UCSD-AML1 (cell line): ENCODE measurements at regions not wholly inside any gene's neighbourhood (a gene's known extent, or its start where the extent isn't known, plus 50 kb on each side); places are given as distances from the start of the nearest gene placed in this dataset.
A peak's percentile ranks its signal among the peaks of the same experiment; 100 is the strongest.

ENCODE experiments used
- DNase-seq: peaks from one replicate; lab custom pipeline; 2025; ENCODE audit not compliant: unreplicated experiment; lab: John Stamatoyannopoulos, UW

DNA sequence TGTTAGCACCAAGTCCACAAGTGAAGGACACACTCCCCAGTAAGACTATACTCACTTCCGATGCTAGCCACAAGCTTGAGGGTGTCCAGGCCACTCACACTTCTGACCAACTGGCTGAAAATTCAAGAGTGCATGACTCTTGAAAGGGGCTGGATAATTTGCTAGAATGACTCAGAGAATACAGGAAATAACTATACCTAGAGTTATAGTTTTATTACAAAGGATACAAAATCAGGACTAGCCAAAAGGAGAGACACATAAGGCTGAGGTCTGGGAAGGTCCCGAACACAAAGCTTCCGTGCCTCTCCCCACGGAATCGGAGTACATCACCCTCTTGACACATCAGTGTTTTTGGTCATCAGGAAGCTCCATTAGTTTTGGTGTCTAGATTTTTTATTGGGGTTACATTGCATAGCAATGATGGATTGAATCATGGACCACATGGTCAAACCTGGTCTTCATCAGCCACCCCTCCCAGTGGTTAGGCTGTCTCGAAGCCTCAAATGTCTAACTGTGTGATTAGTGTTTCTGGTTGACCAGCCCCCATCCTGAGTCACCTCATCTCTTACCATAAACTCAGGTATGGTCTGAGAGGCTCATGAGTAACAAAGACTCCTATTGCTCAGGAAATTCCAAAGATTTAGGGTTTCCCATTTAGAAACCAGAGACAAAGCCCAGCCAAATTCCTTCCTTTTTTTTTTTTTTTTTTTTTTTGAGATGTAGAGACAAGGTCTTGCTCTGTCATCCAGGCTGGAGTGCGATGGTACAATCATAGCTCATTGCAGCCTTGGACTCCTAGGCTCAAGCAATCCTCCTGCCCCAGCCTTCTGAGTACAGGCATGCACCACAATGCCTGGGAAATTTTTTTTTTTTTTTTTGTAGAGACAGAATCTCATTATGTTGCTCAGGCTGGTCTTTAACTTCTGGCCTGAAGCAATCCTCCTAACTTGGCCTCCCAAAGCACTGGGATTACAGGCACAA, 472.0 kb upstream of the TBX3 start:
- DNase-seq: no peak

DNA sequence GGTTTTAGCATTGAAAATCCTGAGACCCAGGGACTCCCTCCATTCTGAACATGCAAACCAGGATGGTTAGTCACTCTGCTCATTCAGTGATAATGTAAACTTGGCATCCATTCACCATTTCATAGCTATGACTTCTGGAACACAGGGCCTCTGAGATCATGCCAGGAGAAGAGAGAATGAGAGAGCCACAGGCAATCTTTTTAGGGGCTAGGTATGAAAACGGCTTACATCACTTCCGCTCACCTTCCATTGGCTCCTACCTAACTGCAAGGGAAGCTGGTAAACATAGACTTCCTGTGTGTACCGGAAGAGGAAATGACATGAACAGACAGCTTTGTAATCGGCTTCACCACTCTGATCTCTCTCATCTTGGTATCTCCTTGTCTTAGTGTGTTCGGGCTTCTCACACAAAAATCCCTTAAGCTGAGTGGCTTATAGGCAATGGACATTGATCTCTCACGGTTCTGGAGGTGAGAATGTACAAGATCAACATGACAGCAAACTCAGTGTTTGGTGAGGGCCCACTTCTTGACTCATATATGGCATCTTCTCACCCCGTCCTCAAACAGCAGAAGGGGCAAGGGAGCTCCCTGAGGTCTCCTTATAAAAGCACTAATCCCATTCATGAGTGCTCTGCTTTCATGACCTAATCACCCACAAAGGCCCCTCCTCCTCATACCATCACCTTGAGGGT, 465.9 kb upstream of the TBX3 start:
- DNase-seq: no peak

DNA sequence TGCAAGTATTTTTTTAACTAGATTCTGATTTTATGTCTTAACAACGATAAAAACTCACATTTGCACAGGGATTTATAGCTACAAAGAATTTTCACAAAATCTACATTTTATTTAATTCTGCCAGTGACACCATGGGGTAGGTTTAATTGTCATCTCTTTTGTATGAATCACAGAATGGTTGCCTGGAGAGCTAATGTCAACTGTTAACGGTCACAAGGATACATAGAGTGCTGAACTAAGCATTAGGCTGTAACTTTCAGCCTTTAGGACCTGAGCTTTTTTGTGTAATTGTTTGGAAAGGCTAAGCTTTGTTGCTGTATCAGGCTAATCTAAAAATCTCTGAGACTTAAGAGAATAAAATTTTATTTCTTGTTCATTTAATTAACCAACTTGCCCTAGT, 465.3 kb upstream of the TBX3 start:
- no peak for DNase-seq

DNA sequence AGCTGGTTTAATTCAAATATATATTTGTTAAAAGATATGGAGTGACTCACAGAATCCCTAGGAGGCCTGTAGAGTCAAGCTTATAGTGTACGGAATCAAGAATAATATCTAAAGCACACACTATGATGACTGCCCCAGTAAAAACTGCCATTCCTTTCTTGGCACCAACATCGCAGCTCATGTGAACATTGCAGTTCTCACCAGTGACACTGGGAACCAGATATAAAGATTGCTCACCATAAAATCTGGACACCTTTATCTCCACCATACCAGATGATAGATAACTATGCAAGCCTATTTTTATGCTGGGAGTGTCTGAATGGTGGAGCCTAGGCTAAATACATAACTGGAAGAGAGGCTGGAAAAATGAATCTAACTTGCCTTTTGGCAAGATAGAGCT, 463.9 kb upstream of the TBX3 start:
- DNase-seq: no peak

DNA sequence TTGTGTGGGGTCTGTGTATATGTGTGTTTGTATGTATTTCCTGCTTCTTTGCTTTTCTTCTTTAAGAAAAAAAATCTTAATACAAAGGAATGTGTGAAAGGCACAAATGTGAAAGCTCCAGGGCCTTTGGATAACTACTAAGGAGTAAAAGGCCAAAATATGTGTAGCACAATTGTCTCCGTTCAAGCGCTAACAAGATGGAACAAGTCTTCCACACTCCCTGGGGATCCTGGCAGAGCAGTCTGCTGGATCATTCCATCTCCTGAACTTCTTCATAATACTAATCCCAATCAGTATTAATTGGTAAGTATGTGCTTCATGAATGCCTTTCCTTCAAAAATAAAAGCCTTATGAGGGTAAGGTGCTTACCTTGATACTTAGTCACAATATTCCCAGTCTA, 462.5 kb upstream of the TBX3 start:
- no peak for DNase-seq

DNA sequence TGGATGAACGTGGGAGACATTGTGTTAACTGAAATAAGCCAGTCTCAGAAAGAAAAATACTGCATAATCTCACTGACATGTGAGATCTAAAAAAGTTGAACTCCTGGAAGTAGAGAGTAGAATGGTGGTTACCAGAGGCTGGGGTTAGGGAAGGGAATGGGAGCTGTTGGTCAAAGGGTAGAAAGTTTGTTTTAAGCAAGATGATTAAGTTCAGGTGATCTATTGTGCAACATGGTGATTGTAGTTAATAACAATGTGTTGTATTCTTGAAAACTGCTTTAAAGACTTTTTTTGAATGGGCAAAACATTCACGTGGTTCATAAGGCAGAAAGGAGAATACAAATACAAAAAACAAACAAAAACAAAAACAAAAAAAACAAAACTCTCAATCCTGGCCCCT, 460.4 kb upstream of the TBX3 start:
- DNase-seq: no peak

DNA sequence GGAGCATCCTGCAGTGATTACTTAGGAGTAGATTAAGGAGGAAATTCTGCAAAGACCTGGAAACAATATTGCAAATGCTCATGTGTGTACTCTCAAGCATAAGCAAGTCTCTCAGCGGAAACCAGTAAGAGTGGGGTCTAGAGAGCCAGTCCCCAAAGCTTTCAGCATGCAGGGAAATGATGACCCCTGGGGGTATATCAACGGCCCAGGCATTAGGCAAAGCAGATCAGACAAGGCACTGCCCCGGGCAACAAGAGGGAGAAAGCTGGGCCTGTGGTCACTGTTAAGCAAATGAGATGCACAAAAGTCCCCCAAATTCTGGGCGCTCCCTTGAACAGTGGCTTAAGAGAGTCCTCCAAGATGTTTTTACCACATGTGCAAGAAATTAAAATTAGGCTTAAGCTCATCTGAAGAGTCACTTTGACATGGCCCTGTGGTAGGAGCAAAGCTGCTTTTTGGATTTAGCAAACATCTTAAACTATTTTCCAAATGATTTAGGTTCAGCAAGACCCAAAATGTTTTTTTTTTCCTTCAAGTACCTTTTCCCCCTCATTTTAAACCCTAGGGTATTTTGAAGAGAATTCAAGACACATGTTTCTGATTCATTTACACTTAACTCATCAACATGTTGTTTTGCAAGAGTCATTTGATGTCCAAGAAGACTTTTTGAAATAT, 457.1 kb upstream of the TBX3 start:
- no peak for DNase-seq

DNA sequence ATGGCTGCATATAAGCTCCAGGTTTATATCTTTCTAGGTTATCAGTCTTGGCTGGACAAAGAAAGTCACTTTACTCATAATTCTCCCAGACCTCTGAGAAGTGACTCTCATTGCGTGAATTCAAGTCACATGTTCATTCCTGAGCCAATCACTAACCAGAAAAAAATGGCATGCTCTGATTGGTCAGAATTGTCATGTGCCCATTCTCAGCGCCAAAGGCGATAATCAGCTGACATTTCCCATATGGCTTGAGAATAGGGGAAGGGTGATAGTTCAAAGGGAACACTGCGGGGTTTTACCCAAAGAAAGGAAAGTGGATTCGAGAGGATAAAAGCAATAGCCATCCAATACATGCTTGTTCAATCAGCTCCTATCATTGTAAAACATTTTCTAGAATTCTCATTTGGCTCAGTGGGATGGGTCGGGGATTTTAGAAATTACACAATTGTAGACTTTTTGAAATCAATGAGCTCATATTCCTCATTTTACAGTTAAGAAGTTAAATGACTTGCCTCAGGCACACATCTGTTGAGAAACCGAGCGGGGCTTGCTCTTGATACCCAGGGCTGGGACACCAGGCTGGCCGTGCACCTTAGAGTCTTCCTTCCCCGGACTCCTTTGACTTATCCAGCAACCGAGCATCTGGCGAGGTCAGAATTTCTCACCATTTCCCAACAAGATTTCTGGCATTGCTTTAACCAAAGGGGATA, 454.0 kb upstream of the TBX3 start:
- no peak for DNase-seq

DNA sequence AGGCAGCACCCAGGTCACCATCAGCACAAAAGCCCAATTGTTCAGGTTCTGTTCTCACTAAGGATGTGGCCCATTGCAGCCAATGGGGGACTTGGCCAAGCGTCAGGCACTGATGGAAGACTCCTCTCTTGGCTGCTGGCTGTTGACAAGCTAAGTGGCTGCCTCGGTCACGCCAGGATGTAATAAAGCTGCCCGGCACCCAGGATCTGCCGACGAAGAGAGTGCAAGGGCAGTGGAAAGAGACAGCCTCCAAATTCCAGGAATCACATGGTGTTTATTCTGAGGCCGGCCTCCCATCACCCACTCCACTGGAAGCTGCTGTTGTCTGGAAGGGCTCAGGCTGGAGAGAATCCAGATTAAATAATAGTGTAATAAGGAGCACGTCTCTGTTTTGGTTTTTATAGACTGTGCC, 451.8 kb upstream of the TBX3 start:
- no peak for DNase-seq

DNA sequence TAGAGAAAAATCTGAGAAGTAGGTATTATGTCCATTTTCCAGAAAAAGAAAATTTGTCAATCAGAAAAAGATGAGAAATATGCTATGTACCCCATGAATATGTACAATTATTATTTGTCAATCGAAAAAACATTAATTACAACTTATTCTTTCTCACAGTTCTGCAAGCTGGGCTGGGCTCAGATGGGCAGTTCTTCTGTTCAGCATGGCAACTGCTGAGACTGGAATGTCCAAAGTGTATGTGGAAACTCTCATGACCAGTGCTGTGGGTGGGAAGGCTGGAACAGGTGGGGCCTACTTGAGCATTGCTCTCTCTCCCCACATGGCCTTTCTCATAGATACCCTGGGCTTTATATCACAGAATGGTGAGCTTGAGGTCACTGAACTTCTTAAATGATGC, 450.3 kb upstream of the TBX3 start:
- DNase-seq: no peak

DNA sequence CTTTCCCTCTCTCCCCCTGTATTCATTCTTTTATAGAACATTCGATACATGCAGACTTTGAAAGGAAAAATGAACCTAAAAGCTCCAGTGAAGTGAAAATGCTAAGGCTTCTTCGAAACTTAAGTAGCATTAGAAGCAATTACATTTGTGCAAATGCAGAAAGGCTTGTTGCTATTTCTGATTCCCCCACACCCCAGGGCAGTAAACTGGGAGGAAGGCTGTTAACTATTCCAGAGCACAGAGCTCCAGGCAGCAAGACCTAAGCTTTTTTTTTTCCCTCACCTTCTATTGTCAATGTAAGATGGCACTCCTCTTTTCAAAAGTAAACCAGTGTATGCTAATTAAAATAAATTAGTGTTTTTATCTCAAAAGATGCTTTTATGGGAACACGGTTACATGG, 448.9 kb upstream of the TBX3 start:
- no peak for DNase-seq

DNA sequence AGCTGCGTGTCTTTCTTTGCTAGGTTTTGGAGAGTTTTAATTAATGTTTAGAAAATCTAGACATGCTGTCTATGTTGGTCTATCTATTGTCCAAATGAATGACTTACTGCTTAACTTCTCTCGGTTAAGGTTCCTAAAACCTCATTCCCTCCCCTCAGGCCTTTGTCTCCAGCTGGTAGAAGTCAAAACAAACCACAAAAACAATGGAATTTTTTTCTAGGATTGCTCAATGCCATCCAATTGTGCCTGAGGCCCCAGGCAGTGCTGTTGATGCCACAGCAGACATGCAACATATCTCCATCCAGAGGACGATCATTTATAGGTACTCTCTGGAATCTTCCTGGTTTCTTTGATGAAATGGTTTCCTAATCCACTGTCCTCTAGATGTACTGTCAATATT, 448.2 kb upstream of the TBX3 start:
- no peak for DNase-seq

DNA sequence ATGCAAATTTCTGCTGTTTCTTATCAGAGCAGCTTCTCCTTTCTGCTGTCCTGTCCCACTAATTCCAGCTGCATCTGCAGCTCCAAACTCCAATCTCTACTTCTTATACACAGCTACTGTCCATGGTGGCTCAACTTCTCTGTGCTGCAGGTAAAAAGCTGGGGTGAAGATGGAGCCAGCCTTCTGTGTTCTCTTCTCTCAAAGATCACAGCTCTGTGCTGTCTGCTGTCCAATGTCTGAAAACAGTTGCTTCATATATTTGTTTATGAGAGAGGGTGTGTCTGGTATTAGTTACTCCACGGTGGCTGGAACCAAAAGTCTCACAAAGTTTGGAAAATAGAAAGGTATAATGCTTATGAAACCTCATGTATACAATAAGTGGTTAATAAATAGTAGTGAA, 445.8 kb upstream of the TBX3 start:
- no peak for DNase-seq

DNA sequence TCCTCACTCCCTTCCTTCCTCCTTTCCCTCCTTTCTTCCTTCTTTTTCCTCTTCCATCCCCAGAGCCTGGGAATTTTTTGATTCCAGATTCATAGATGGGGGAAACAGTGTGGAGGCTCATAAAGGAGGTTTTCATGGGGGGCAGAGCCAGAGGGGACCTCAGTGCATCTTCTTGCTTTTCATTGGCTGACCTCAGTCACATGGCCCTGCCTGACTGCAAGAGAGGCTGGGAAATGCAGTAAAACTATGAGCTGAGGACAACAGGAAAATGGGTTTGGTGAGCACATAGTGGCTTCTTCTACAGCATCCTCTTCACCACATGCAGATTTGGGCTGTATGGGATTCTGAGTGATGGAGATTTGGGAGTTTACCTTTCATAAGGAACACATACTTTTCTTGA, 437.1 kb upstream of the TBX3 start:
- DNase-seq: no peak

DNA sequence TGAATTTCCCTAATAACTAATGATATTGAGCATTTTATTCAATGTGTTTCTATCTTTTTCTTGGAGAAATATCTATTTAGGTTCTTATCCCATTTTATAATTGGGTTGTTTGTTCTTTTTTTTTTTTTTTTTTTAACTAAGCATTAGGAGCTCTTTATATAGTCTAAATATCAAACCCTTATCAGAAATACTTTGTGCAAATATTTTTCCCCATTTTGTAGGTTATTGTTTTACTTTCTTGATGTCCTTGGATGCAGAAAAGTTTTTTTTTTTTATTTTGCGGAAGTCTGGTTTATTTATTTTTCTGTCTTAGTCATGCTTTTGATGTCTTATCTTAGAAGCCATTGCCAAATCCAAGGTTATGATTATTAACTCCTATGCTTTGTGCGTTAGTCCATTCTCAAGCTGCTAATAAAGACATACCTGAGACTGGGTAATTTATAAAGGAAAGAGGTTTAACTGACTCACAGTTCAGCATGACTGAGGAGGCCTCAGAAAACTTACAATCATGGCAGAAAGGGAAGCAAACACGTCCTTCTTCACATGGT, 434.3 kb upstream of the TBX3 start:
- DNase-seq: no peak

DNA sequence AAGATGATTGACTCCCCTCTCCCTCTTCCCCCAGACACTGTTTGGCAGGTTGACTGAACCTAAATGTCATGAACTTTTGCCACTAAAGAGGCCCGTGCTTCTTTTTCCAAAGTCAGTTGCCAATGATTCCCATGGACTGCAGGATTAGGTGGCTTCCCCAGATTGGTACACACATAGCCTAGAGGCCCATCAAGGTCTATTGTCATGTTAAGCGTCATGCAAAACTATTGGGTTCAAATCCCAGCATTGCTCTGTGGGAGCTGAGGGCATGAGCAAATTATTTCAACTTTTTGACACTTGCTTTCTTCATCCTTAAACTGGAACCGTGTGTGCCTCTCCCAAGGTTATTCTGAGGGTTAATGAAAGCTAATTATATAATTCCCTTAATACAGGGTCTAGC, 430.2 kb upstream of the TBX3 start:
- DNase-seq: no peak

DNA sequence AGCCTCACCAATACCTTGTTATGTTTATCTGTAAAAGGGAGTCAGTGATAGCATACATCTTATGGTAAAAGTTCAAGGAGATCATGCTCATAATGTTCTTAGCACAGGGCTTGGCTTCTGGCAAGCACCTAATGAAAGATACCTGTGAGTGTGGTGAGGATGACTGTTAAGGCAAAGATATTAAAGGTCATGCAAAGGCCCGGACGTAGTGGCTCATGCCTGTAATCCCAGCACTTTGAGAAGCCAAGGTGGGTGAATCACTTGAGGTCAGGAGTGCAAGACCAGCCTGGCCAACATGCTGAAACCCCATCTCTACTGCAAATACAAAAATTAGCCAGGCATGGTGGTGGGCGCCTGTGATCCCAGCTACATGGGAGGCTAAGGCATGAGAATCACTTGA, 425.9 kb upstream of the TBX3 start:
- DNase-seq: no peak

DNA sequence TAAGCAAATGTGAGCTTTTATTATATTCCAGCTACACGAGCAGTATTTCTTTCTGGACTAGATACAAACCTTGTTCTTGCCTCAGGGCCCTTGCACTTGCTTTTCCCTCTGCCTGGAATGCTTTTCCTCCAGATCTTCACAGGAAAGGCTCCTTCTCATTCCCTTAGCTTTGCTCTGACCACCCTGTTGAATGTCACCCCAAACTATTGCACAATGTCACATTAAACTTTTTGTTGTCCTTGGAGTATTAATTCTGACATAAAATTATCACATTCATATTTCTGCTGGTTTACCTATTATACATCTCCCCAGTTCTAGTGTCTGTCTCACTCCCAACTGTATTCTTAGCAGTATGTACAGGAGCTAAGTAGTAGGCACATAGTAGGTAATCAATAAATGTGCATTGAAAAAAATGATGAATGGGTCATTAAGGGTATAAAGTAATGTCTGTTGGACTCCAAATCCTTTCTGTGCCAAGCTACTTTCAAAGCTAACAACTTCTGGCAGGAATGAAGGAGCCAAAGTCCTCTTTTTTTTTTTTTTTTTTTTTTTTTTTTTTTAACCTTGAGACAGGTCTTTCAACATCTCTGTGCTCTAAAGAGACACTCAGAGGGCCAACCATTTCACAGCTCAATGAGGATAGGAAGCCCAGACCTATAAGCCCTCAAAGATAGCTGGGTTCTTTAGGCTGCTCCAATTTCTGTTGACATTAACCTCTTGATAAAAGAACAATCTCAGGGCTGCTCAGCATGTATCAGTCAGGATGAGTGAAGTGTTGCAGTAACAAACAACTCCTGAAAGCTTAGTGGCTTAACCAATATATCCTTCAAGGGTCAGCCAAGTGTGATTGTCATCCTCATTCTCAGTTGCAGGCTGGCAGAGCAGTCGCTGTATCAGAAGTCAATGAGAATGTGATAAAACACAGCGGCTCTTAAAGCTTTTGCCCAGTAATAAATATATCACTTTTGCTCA, 424.4 kb upstream of the TBX3 start:
- no peak for DNase-seq

DNA sequence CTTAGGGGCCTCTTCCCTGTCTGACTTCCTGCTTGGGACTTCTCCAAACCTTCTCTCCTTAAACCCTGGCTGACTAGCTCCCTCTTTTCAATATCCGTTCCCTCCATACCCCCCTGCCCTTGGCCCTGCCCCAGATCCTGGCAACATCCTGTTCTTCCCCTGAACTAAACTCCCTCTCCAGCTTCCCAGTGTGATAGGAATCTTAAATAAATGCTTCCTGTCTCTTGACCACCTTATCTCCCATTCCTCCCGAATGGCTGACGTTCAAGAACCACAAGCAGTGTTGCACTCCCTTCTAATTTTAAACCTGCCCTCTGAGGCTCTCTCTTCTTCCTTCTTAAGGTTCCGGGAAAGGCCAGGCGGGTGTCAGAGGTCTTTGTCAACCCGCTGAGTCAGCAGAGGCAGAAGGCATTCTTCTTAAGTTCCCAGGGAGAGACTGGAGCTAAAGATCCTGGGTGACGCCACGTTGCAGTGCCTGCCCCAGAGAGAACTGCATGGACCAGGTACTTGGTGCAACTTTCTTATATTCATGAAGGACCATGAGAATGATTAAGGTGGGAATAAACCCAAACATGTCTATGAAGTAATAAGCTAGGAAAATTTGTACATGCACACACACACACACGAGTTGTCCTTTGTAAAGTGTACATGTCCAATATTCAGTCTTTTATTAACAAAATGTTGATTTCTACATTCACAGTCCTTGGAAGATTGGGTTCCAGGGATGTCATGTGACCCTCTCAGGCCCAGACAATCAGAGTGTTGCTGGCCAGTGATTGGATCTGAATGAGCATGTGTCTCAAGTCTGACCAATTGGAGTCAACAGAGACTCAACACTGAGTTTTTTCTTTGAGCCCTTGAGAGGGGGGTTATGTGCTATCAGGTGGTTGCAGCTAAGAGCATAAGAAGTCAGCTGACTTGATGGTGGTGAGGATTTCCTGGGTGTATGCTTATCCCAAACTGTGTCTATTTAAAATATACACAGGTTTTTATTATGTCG, 420.2 kb upstream of the TBX3 start:
- DNase-seq: peak; percentile 22
